Renal pelvis (tissue), 1 donor: ENCODE measurements at regions not wholly inside any gene's neighbourhood (a gene's known extent, or its start where the extent isn't known, plus 50 kb on each side); places are given as distances from the start of the nearest gene placed in this dataset.
A peak's percentile ranks its signal among the peaks of the same experiment; 100 is the strongest.

ENCODE experiments used
- DNase-seq: peaks from one replicate; pipeline ENCODE4 v3.0.0-alpha.2; 2013

DNA sequence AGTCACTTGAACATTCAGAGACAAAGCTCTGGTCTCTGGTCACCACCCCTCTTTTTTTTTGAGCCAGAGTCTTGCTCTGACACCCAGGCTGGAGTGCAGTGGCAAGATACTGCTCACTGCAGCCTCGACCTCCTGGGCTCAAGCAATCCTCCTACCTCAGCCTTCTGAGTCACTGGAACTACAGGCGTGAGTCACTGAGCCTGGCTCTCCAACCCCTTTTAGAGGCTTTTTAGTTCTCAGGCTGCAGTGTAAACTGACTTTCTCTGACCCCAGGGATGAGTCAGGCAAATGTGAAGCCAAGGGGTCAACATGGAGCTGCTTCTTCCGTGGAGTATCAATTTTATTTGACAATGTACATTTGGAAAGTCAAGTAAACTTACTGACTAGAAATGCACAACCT lies 229.2 kb downstream of the PTTG2 start:
- no peak for DNase-seq

DNA sequence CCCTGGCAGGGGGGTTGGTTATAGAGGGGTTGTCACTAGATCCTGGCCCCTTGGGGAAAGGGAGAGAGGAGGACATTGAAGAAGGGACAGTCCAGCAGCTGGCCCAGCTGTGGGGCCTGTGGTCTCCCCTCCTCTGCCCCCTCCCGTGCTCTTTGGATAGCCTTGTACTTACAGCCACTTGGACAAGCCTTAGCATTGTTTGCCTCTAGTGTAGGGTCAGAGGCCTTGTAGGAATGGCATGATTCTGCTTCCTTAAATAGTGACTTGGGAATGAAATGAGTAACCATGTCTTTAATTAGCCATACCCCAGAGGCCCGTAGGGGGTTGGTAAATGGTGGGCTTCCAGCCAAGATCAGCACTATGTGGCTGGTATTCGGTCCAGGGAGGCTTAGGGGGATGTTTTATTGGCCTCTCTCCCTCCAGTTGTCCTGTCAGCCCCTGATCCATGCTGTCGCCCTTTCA lies 230.6 kb downstream of the PTTG2 start:
- DNase-seq: no peak

DNA sequence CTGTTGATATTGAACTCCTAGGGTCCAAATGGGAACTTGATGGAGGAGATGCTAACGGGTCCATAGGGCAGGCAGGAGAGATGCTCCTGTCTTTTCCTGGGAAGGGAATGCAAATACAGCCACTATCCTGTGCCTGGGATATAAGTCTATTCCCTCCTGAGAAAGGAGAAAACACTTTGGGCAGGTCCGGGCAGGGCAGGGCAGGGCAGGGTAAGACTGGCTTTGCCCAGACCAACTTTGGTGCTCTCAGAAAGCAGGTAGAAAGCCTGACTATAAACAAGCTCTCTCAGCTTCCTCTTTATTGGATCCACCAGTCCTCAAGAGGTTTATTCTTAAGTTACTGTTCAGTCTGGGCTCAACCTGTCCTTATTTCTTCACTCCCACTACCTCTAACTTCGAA lies 232.3 kb downstream of the PTTG2 start:
- DNase-seq: no peak

DNA sequence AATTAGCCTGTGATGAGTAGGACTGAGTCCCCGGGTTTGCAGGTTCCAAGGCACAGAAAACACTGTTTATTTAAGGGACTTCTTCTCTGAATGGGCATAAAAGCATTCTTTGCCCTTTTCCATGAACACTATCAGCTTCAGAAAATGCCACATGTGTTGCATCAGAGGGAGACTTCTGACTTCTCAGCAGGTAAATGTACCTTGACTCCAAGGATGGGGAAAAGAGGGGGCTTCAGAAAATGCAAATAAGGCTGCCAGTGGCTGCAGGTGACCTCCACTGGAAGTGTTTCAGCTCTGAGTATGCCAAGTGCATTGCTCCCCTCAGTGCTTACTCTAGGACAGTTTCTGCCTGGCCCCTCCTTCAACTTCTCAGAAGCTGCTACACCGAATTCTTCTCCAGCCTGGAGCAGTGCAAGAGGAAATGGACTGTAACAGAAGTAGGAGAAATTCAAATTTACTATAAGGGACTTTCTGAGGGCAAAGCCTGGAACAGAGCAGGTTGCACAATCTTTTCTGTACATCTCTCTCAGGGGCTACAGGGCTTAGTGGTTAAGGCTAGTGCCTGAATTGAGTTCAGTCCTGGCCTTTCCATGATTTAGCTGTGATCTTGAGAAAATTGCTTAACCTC lies 233.2 kb downstream of the PTTG2 start:
- DNase-seq: no peak

DNA sequence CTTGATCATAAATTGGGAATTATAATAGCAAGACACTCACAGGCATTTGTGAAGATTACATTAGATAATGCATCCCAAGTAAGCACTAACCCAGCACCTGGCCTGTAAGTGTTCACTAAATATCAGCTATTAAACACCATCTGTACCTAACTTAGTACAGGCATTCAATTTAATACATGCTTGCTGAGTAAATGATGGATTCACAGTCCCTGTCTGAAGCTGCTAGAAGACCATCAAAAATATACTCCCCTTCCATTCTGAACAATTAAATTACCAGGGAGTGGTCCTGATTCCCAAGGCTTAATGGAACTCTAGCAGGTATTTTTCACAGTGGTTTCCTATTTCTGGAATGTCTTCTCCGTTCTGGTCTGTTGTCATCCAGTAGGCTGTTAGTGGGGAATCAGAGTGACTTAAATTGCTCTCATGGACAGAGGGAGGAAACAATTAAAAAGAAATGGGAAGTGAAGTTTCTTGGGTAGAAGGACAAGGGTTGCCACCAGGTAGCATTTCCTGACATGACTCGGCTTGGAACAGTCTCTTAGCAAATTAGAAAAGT lies 233.9 kb downstream of the PTTG2 start:
- DNase-seq: no peak

DNA sequence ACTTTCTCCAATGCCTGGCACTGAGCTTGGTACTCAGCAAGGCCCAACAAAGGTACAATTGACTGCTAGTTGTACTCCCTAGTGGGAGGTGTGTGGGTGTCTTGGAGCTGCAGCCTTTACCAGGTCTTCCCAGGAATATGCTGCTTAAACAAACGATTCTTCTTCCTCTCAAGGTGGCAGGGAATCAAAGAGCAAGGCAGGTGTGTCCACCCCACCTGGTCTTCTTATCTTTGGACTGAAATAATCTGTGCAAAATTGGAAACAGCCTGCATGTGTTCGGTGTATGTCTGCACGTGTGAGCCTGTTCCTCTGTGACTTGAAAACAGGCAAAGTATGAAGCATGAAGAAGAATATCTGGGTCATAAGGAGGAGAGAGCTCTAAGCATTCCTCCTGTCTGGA lies 235.3 kb downstream of the PTTG2 start:
- DNase-seq: no peak

DNA sequence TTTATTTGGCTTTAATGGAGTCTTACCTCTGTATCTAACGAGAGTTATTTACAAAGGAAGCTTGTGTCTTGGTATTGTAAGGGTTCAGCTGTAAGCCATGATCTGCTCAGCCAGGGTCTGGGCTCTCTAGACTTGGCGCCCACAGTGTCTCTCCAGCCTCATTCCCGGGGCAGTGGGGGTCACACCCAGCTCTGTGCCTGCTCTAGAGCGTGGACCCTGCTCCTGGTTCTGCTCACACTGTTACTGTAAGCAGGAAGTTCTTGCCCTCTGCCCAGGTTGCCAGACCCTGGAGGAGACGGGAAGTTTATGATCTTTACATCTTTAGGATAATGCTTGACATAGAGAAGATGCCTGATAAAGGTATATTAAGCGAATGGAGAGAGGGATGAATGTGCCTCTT lies 235.7 kb downstream of the PTTG2 start:
- DNase-seq: no peak

DNA sequence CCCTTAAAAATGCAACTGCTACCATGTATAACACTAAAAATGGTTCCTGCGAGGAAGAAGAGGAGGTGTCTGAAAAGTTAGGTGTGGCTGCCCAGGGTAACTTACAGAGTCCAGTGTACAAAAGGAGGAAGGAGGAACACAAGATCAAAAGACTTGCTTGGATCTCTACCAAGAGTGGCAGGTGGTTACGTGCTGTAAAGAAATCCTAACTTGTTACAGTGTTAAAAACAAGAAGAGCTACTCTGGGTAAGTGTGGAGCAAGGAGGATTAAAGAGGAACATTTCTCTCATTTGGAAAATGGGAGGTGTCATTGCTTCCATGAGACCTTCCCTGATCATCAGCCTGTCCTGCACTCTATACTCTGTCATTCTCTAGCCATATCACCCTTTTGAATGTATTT lies 242.0 kb downstream of the PTTG2 start:
- no peak for DNase-seq

DNA sequence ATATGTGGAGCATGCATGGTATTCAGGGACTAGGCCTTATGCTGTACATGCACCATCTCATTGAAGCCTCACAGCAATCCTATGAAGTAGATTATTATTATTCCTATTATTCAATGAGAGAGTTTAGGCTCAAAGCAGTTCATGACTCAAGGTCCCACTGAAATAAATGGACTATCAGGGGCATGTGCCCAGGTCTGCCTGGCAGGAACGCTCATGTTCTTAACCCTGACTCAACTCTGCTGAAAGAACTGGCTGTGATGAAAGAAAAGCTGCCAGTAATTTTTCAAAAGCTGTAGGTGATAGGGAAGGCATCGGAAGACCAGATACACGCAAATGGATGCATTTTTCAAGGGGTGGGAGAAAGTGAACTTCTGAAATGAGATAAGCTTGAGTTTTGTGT lies 243.4 kb downstream of the PTTG2 start:
- DNase-seq: no peak

DNA sequence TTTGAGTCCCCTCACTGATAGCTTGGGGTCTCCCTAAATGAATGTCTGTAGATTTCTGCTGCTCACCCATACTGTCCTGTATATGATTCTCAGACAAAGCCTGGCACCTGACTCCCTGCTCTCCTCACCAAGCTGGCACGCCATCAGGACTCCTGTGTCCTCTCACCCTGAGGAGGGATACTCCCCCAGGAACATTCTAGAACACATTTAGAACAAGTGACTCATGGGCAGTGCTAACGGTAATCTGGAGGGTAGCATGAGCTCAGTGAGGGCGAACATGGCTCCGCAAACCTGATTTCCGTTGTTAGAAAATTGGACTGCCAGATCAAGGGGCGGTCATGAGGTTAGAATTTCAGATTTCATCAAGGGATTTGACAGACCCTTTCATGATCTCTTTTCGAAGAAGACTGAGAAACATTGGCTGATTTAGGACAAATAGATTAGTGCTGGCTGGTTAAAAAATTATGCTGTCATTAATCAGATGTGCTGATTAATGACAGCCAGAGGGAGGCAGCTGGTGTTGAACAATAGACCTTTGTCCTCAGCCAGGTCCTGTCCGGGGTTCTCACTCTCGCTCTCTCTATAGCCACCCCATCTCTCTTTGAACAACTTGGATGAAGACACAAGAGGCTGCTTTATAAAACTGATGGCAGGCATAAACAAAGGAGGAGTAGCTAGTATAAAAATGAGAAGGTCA lies 244.3 kb downstream of the PTTG2 start:
- no peak for DNase-seq

DNA sequence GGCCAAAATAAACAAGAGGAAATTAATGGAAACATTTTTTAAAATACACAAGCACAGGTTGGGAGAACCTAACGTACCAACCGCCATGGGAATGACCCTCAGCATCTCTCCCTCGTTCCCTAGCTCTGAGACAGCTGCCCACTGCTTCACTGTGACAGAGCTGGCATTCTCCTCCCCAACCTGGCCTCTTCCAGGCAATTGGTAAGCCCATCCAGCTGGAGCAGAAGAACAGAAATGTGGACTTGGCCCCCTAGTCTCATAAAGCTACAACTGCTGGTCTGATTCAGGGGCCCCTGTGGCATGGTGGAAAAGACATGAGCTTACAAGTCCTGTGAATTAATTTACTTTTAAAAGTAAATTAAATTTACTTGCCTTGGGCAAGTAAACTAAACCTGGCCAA lies 245.1 kb downstream of the PTTG2 start:
- no peak for DNase-seq

DNA sequence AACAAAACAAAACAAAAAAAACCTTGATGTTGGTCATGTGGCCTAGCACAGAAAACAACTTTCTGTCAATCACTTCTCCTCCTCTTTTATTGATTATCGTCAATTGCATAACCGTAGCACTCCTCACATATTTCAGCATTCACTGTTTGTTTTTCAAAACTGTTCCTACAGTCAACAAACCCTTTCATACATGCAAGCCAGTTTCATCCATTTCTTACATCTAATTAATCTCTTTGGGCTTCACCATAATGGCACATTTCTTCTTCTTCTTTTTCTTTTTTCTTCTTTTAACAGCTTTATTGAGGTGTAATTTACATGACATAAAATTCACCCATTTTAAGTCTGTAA lies 246.9 kb downstream of the PTTG2 start:
- no peak for DNase-seq

DNA sequence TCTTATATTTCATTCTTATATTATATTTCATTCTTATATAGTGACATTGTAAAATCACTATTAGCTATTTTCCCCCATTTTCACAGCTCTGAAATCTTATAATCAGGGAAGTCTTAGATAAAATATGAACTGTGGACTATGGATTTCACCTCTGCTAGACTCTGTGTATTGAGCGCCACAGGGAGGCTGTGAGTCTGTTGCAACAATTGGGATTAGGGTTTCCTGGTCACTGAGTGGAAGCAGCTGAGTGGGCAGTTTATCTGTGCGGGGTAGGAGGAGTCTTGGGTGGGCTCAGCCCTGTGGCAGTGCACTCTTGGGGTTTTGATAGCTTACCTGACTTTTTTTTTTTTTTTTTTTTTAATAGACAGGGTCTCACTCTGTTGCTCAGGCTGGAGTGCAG lies 249.5 kb downstream of the PTTG2 start:
- DNase-seq: no peak

DNA sequence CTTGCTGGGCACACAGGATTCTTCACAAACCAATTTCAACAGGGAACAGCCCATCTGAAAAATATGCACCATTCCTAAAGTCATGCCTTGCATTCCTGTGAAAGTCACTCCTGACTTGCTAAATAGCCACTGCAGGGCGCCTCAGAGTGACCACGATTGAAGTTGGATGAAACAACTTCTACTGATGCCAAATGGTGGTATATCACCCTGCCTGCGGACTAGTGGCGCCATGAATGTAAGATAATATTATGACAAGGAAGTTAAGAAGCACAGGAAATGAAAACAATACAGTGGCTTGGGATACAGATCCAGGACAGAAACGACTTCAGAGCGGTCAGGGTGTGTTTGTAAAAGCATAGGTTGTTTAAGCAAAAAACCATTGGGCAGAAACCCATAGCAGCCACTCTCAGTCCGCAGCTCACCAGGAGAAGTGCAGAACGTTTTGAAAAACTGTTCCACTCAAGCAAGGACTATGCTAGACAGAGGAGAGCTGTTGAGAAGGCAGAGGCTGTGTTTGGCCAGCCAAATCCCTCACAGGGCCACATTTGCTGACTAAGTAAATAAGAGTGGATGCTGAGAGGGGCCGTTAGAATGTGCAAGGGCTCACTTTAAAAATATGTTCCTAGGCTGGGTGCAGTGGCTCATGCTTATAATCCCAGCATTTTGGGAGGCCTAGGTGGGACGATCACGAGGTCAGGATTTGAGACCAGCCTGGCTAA lies 250.4 kb downstream of the PTTG2 start:
- DNase-seq: no peak

DNA sequence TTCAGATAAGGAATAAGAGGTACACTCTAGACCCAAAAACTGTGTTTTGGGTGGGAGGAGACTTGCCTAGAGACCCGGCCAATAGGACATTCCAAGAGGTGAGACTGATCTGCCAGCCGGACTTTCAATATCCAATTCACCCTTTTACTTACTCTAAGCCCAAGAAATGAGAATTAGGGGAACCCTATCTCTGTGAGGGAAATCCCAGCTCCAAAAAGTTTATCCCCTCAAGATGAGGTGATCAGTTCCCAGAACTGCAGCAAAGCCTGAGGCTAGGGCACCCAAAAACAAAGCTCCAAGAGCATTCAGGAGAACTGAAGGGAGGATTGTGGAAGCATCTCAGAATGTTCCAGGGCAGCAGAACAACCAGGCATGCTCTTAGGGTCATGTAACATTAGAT lies 251.7 kb downstream of the PTTG2 start:
- DNase-seq: no peak

DNA sequence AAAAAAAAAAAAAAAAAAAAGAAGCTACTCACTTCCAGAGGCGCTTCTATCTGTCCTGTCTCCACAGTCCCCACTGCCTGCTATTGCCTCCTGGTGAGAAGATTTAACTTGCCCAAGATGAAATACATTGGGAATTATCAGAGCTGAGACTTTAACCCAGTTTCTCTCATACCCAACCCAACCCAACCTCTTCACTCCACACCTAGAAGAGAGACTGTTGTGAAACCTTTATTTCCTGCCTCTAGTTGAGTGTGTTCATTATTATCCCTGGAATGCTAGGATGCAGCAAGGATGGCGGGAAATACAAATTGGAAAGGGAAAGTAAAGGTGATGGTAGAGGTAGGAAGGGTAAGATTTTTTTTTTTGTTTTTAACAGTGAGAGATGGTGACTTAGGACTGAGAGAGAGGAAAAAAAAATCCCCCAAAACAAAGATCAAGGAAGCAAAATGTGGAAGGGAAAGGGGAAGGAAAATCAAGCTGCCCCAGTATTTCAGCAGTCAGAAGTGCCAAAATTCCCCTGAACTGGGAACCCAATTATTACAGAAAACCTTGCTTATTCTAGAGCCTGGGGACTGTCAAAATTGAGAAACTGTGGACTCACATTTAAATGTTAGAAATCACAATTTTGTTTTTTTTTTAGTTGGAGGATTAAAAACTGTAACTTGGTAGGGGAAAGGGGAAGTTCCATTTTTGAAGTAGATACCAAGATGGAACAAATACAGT lies 253.0 kb downstream of the PTTG2 start:
- DNase-seq: no peak

DNA sequence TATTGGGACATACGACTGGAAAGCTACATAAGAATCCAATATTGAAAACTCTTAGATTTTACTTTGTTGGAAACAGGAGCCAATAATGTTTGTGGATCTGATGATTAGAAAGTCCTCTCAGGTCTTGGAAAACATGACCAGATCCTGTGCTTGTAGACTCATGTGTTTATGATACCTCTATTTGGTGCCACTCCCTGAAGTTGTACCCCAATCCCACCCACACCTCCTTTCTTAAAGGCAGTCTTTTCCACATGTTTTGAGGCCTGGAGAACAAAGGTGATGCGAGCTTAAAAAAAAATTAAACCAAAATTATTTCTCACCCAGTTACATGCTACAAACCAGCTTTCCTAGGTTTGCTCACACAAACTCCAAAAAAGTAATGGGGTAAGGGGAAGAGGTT lies 262.7 kb downstream of the PTTG2 start:
- no peak for DNase-seq

DNA sequence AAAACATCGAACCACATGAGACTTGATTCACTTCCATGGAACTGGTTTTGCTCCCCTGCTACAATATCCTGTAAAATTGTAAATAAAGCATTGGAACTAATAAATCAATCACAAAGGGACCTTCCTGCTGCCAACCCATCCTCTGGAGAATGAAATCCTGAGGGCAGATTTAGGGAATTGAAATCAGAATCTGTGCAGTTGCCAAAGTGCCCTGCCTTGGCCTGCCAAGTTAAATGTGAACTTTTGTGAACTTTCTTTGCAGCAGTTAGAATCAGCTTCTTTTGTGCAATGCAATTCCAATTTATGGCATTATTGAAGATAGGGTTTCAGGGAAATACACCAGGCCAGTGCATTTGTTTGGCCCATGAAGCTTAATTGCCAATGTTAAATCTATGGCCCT lies 263.1 kb downstream of the PTTG2 start:
- DNase-seq: no peak

DNA sequence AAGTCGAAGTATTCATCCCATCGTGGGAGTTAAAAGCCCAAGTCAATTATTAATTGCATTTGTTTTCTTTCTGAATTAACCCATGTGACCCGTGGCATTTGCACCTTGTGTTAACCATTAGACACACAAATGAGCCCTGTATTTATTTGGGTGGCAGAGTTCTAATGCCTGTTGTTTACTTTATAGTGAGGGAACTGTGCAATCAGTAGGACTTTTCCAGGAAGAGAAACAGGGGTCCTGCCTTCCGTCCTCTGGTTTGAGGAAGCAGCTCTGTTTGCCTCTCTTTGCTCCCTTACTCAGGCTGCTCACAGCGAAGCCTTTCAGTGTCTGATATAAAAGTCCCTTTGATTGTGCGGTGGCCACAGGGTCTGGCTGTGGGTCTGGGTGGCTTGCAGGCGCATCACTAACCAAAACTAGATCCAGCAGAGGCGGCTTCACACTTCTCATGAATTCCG lies 263.6 kb downstream of the PTTG2 start:
- DNase-seq: no peak

DNA sequence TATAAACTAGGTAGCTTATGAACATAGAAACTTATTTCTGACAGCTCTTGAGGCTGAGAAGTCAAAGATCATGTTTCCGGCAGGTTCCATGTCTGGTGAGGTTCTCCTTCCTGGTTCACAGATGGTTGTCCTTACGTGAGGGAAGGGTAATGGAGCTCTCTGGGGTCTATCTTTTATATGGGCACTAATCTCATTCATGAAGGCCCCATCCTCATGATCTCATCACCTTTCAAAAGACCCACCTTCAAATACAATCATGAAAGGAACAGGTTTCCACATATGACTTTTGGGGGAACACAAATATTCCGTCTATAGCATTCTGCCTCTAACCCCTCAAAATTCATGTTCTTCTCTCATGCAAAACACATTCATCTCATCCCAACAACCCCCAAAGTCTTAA lies 264.7 kb downstream of the PTTG2 start:
- no peak for DNase-seq

DNA sequence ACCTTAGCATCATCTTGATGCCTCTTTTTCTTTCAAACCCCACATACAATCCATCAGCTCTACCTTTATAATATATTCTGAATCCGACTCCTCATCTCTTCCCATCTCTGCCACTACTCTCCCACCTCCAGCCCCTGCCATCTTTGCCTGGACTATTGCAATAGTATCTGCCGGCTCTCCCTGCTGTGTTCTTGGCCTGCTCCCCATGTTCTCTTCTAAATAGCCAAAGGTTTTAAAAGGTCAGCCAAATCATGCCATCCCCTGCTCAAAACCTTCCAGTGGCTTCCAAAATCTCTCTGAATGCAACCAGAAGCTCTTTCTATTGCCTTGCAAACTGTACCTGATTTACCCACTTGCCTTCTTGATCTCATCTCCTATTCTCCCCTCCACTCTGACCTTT lies 266.0 kb downstream of the PTTG2 start:
- no peak for DNase-seq

DNA sequence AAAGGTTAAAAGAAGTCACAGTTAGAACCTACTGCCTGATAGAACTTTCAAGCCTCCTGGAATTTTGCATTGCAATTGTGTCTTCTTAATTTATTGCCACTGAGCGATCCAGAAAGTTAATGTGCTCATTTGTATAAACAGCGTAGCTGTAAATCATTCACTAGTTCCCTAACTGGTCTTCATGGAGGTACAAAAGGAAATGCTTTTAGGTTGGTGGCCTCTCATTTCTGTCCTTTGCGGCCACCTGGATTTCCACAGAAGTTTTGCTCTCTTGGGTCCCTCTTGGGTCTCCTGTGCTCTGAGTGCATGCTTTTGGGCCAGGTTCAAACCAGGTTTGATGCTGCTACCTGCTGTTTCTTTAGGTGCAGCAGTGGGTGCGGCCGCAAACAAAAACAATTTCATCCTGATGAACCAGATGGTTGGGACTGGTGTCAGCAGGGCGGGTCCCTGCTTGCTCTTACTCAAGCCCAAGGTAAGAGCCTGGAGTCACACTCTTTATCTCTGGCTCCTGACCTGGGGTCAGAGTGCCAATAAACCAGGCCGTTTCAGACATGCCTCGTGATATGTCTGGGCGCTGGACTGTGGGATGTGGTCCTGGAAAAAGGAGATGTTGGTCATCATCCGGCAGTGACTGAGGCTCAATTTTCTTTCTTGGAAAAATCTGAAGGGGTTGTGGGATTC lies 270.1 kb downstream of the PTTG2 start:
- peak; percentile 84 for DNase-seq
